ENCODE measurements at regions not wholly inside any gene's neighbourhood (a gene's known extent, or its start where the extent isn't known, plus 50 kb on each side); places are given as distances from the start of the nearest gene placed in this dataset.

DNA sequence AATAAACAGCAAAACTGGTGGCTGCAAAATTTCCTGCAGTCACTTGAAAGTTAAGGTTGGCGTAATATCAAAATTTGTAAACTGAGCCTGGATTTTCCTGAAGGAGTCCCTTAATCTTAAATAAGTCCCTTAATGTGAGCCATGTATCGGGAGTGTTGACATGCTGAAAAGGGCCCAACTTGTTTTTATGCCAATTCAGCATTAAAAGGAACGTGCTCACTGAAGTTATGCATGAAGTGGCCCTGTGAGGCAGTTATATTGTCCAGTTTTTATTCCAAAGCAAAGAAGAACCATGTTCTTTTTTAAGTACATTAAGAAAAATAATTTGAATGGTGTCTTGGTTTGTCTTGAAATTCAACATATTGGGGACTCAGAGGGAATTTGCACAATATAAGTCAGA, 1766.9 kb downstream of the SLITRK1 start:
- no peak for TF ChIP-seq SMC3 (IDR thresholded peaks at IDR 0.05; ENCODE audit: low read depth, low read length)
- TF ChIP-seq, protein P1, sequence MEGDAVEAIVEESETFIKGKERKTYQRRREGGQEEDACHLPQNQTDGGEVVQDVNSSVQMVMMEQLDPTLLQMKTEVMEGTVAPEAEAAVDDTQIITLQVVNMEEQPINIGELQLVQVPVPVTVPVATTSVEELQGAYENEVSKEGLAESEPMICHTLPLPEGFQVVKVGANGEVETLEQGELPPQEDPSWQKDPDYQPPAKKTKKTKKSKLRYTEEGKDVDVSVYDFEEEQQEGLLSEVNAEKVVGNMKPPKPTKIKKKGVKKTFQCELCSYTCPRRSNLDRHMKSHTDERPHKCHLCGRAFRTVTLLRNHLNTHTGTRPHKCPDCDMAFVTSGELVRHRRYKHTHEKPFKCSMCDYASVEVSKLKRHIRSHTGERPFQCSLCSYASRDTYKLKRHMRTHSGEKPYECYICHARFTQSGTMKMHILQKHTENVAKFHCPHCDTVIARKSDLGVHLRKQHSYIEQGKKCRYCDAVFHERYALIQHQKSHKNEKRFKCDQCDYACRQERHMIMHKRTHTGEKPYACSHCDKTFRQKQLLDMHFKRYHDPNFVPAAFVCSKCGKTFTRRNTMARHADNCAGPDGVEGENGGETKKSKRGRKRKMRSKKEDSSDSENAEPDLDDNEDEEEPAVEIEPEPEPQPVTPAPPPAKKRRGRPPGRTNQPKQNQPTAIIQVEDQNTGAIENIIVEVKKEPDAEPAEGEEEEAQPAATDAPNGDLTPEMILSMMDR (conservative IDR thresholded peaks at IDR 0.05; ENCODE audit: low read depth, low read length): no peak
- peak; percentile 82 for TF ChIP-seq MAFK (IDR thresholded peaks at IDR 0.05; ENCODE audit: low read depth, low read length)

Measured in IMR-90 (cell line).